ENCODE measurements at regions not wholly inside any gene's neighbourhood (a gene's known extent, or its start where the extent isn't known, plus 50 kb on each side); places are given as distances from the start of the nearest gene placed in this dataset.
"Not testable (repeated sequence)": the region's sequence is repeated elsewhere in the genome, so short reads cannot be mapped to it uniquely, and the experiment has no call there.

- in situ Hi-C loops (cut with HindIII; ENCODE audit: low sequenced_read_pairs) = no loop called here
Observed at GRCh38 chr2:234898534-234899053, 53.2 kb upstream of the SH3BP4 start.

DNA sequence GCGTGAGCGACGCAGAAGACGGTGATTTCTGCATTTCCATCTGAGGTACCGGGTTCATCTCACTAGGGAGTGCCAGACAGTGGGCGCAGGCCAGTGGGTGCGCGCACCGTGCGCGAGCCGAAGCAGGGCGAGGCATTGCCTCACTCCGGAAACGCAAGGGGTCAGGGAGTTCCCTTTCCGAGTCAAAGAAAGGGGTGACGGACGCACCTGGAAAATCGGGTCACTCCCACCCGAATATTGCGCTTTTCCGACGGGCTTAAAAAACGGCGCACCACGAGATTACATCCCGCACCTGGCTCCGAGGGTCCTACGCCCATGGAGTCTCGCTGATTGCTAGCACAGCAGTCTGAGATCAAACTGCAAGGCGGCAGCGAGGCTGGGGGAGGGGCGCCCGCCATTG lies 63.4 kb upstream of the SH3BP4 start:
- in situ Hi-C loops (cut with HindIII; ENCODE audit: low sequenced_read_pairs) = not testable (repeated sequence)

DNA sequence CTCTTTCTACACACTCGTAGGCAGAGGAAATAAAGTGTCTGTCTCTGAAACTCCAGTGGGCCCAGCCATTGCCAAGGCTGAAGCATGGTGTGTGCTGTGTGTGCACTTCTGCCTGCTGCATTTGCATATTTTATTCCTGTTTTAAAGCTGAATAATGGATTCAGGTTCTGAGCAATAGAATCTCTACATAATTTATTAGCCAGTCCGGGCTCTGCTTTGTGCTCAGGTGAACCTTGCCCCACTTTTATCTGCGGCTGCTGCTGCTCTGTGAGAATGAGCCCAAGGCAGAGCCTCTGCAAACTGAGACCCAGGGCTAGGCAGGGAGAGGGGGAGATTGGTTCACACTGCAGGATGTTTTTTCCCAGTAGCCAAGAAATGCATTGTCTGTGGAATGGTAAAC lies 64.6 kb upstream of the SH3BP4 start:
- in situ Hi-C loops (cut with HindIII; ENCODE audit: low sequenced_read_pairs) = no loop called here

- in situ Hi-C loops (cut with HindIII; ENCODE audit: low sequenced_read_pairs) = no loop called here
Observed at GRCh38 chr2:234885886-234886285, 65.9 kb upstream of the SH3BP4 start.

DNA sequence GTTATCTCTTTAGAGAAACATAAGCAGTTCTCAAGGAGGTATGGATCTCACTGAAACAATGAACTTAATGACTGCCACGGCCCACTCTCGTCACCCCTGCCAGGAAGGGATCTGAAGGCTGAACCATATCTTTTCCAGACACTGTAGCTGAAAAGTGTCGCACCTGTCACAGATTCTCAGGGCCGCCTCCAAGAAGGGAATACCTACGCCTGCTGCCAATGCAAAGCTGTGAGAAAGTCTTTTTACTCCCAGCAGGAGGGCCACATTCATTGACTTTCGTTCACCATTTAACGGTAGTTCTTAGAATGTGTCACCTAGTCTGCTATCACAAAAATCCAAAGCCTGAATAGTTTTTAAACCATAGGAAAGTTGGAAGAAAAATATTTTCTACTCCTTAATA lies 66.7 kb upstream of the SH3BP4 start:
- in situ Hi-C loops (cut with HindIII; ENCODE audit: low sequenced_read_pairs) = no loop called here

- in situ Hi-C loops (cut with HindIII; ENCODE audit: low sequenced_read_pairs) = loop anchor here (5.0 kb wide), 3 partner anchors 43 to 223 kb away; no protein-coding TSS in a partner anchor
Observed at GRCh38 chr2:234884591-234884990, 67.2 kb upstream of the SH3BP4 start.

DNA sequence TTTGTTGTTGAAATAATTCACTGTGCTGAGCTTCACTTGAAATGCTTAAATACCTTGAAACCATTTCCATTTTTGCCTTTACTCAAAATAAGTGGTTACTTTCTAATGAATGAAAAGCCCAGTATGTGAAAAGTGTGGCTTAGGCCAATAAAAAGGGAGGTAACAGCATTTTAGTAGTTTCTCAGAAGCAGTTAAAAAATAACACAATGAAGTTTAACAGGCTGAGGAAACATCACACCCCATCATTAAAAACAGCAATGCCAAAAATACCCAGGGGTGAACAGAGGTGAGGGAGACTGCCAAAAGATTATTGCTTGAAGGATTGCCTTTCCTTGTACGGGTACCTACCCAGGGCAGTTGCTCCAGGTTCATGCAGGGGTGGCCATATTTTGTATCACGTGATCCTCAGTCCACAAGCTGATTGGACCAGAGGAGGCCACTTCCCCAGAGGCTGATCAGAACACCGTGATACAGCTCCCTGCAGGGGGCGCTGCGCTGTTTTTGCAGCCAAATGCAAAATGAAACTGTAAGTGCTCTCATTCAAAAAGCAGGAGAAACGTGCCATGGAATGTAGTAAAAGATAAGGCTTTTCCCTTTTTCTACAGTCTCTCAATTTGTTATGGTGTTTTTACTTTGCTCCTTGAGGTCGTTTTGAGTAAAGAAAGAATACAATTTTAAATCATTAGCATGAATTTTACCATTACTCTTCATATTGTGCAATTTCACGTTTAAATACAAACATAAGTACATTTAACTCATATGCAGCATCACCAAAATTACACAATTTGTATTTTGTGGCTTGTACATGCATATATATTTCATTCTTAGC lies 70.2 kb upstream of the SH3BP4 start:
- in situ Hi-C loops (cut with HindIII; ENCODE audit: low sequenced_read_pairs) = loop anchor here (5.0 kb wide), 3 partner anchors 46 to 226 kb away; no protein-coding TSS in a partner anchor

GRCh38 chr2:234880551-234881211 lies 71.1 kb upstream of the SH3BP4 start:
- in situ Hi-C loops (cut with HindIII; ENCODE audit: low sequenced_read_pairs) = loop anchor here (5.0 kb wide), 3 partner anchors 47 to 227 kb away; no protein-coding TSS in a partner anchor

GRCh38 chr2:234879671-234880455 lies 72.0 kb upstream of the SH3BP4 start:
- in situ Hi-C loops (cut with HindIII; ENCODE audit: low sequenced_read_pairs) = loop anchor here (5.0 kb wide), 3 partner anchors 47 to 227 kb away; no protein-coding TSS in a partner anchor

- in situ Hi-C loops (cut with HindIII; ENCODE audit: low sequenced_read_pairs) = not testable (repeated sequence)
Observed at GRCh38 chr2:234876621-234877020, 75.2 kb upstream of the SH3BP4 start.

- in situ Hi-C loops (cut with HindIII; ENCODE audit: low sequenced_read_pairs) = no loop called here
Observed at GRCh38 chr2:234874347-234875046, 77.3 kb upstream of the SH3BP4 start.

- in situ Hi-C loops (cut with HindIII; ENCODE audit: low sequenced_read_pairs) = no loop called here
Observed at GRCh38 chr2:234873828-234874173, 78.0 kb upstream of the SH3BP4 start.

DNA sequence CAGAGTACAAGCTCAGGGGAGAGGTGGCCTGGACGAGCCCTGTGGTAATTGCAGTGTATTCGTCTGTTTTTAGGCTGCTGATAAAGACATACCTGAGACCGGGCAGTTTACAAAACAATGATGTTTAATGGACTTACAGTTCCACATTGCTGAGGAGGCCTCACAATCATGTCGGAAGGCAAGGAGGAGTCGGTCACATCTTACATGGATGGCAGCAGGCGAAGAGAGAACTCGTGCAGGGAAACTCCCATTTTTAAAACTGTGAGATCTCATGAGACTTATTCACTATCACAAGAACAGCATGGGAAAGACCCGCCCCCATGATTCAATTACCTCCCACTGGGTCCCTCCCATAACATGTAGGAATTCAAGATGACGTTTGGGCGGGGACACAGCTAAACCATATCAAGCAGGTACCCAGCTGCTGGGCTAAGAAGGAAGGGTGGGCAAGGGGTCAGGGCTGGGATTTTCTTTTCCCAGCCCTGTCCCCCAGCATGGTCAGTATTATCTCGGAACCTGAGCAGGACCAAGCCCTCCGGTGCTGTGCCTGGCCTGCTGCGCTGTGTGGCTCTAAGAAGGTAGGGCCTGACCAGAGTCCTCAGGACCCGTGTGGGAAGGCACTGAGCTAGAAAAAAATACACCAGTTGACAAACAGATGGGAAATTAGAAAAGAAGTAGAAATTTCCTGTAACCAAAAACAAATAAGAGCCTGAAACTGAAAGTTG lies 78.6 kb upstream of the SH3BP4 start:
- in situ Hi-C loops (cut with HindIII; ENCODE audit: low sequenced_read_pairs) = no loop called here

DNA sequence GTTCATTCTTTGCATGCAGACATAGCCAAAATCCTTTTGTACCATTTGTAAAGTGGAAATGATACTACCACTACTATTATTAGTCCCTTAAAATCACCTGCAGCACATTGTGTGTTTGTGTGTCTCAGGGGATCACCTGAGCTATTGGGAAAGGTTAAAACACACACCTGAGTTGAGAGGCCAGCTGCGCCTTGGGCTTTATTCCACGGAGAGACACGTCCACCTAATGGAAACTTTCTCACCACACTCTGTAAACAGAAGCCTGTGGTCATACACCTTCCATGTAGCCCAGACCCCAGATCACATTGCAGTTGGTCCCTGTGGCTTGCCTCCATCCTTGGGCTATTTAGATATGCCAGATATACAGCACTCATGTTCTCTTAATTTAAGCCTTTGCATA lies 81.8 kb upstream of the SH3BP4 start:
- in situ Hi-C loops (cut with HindIII; ENCODE audit: low sequenced_read_pairs) = no loop called here

GRCh38 chr2:234869164-234869563 lies 82.7 kb upstream of the SH3BP4 start:
- in situ Hi-C loops (cut with HindIII; ENCODE audit: low sequenced_read_pairs) = no loop called here

DNA sequence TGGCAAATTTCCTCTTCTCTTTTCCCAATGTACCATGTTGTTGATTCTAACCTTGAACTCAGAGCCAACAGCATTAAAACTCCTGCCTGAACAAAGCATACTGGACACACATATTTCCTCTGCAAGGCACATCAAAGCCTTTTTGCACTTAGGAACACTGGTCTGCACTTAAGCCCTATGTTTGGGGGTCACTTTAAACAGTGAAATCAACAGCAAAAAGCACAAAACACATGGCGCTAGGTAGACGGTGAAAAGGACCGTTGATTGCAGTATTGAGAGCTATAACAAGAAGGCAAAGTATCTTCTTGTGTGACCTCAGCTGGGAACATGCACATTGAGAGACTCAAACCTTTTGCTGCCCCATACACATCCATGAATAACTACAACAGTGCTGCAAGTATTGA lies 83.9 kb upstream of the SH3BP4 start:
- in situ Hi-C loops (cut with HindIII; ENCODE audit: low sequenced_read_pairs) = no loop called here

GRCh38 chr2:234865586-234865985 lies 86.2 kb upstream of the SH3BP4 start:
- in situ Hi-C loops (cut with HindIII; ENCODE audit: low sequenced_read_pairs) = no loop called here

GRCh38 chr2:234865040-234865439 lies 86.8 kb upstream of the SH3BP4 start:
- in situ Hi-C loops (cut with HindIII; ENCODE audit: low sequenced_read_pairs) = no loop called here

DNA sequence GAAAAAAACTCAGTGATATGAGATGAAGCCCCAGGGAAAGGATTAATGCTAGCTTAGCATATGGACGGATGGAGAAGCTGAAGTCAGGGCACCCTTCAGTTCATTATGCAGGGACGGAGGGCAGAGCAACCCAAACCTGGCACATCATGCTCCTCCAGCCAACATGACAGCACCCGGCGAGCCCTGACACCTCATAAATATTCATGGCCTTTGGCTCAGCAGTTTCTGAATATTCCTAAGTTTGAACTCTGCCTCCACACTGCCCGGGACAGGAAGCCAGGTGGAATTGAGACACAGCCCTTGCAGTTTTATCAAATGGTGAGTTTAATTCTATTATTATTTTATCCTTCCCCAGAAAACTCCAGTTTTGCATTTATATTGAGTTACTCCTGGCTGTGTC lies 87.3 kb upstream of the SH3BP4 start:
- in situ Hi-C loops (cut with HindIII; ENCODE audit: low sequenced_read_pairs) = no loop called here
